ENCODE measurements at regions not wholly inside any gene's neighbourhood (a gene's known extent, or its start where the extent isn't known, plus 50 kb on each side); places are given as distances from the start of the nearest gene placed in this dataset.

GRCh38 chr14:28695109-28695508 lies 71.5 kb upstream of the FOXG1 start:
- TF ChIP-seq EZH2 (IDR thresholded peaks at IDR 0.05), result no peak
- TF ChIP-seq POLR2AphosphoS5 (IDR thresholded peaks at IDR 0.05; ENCODE audit: borderline replicate concordance, low read depth, low read length), result no peak
